22Rv1 (cell line): ENCODE measurements at regions not wholly inside any gene's neighbourhood (a gene's known extent, or its start where the extent isn't known, plus 50 kb on each side); places are given as distances from the start of the nearest gene placed in this dataset.

Experiments
- ZFX ChIP-seq: fragments of 450-650 bp; IDR thresholded peaks from 2 replicates; pipeline ENCODE4 v1.6.1; 2017; ENCODE audit warnings: antibody characterized with exemption, borderline replicate concordance
- TF ChIP-seq, protein P1 (sequence below): fragments of 450-650 bp; IDR thresholded peaks from 2 replicates; pipeline ENCODE4 v1.5.1; 2017; ENCODE audit warnings: mild to moderate bottlenecking

DNA sequence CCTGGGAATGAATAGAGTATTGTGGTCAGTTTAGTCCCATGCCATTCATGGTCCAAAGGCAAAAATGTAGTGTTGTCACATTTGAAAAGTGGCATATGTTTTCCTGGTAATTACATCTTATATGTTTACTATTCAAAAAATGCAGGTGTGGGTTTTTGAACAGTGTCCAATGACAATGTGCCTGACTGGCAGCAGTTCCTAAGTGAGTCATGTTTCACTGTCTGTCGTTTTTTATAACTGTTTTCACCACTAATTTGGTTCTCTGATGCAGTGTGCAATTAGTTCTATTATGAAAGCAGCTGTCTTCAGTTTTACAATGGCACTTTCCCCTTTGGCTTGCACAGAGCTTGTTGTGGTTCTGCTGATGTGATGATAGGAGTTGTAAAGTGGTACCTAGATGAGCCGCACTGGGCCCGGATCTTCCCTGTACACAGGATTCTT lies 162.3 kb downstream of the SEM1 start:
- TF ChIP-seq, protein P1, sequence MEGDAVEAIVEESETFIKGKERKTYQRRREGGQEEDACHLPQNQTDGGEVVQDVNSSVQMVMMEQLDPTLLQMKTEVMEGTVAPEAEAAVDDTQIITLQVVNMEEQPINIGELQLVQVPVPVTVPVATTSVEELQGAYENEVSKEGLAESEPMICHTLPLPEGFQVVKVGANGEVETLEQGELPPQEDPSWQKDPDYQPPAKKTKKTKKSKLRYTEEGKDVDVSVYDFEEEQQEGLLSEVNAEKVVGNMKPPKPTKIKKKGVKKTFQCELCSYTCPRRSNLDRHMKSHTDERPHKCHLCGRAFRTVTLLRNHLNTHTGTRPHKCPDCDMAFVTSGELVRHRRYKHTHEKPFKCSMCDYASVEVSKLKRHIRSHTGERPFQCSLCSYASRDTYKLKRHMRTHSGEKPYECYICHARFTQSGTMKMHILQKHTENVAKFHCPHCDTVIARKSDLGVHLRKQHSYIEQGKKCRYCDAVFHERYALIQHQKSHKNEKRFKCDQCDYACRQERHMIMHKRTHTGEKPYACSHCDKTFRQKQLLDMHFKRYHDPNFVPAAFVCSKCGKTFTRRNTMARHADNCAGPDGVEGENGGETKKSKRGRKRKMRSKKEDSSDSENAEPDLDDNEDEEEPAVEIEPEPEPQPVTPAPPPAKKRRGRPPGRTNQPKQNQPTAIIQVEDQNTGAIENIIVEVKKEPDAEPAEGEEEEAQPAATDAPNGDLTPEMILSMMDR: no peak
- no peak for TF ChIP-seq ZFX
